ENCODE measurements at regions not wholly inside any gene's neighbourhood (a gene's known extent, or its start where the extent isn't known, plus 50 kb on each side); places are given as distances from the start of the nearest gene placed in this dataset.

- peaks cover 16% of the 10 kb centered on the region for H3K4me1 ChIP-seq (ENCODE audit: control insufficient read depth, extremely low read depth, insufficient read depth, low read length)
- H3K9me3 ChIP-seq (ENCODE audit: control insufficient read depth, low read depth, low read length): no peaks in the 10 kb centered on the region
- H3K27me3 ChIP-seq (ENCODE audit: control insufficient read depth, extremely low read depth, insufficient read depth, low read length): peaks cover 63% of the 10 kb centered on the region
- peaks cover 3% of the 10 kb centered on the region for H3K9me1 ChIP-seq (ENCODE audit: control insufficient read depth, extremely low read depth, insufficient read depth, low read length)
- H3K36me3 ChIP-seq (ENCODE audit: control insufficient read depth in 2 of 2, extremely low read depth in 1 of 2, insufficient read depth in 2 of 2, low read length in 2 of 2): no peaks in the 10 kb centered on the region
- no peak for TF ChIP-seq CTCF (optimal IDR thresholded peaks at IDR 0.05 in 1 of 3, IDR thresholded peaks at IDR 0.05 in 1 of 3, conservative IDR thresholded peaks at IDR 0.05 in 1 of 3; ENCODE audit: extremely low read depth in 1 of 3, insufficient read depth in 2 of 3, low read length in 3 of 3)
- TF ChIP-seq EZH2 (IDR thresholded peaks at IDR 0.05; ENCODE audit: low read length): no peak
- no peak overlapping the region for H3K4me3 ChIP-seq (ENCODE audit: control insufficient read depth in 2 of 3, extremely low read depth in 1 of 3, insufficient read depth in 2 of 3, low read depth in 1 of 3, low read length in 3 of 3)
- no peak overlapping the region for H3K27ac ChIP-seq (ENCODE audit: control insufficient read depth, insufficient read depth, low read length)
- FAIRE-seq (peak; percentile 94), DNase-seq (ENCODE audit: low read depth, low spot score) (peak; percentile 40)
- peak overlapping the region; percentile 76 for H3K4me2 ChIP-seq (ENCODE audit: control insufficient read depth, extremely low read depth, insufficient read depth, low read depth, low read length)
- dilution Hi-C loops (cut with MboI; ENCODE audit: extremely low pct_ligation_motif_present, low sequenced_read_pairs): no loop called here
- H3K9ac ChIP-seq (ENCODE audit: control insufficient read depth, extremely low read depth, insufficient read depth, low read length): no peak overlapping the region
- no peak overlapping the region for H2AFZ ChIP-seq (ENCODE audit: control insufficient read depth, low read length)
- H3K79me2 ChIP-seq (ENCODE audit: control insufficient read depth, insufficient read depth, low read length): no peaks in the 10 kb centered on the region
- H4K20me1 ChIP-seq (ENCODE audit: control insufficient read depth, extremely low read depth, insufficient read depth, low read length): peaks cover 6% of the 10 kb centered on the region
These were observed 123.6 kb downstream of the C5orf15 start for GRCh38 chr5:133844836-133845235.

GRCh38 chr5:133843911-133844310 is 124.5 kb downstream of the C5orf15 start:
- H3K4me1 ChIP-seq (ENCODE audit: control insufficient read depth, extremely low read depth, insufficient read depth, low read length): peaks cover 16% of the 10 kb centered on the region
- H3K9me3 ChIP-seq (ENCODE audit: control insufficient read depth, low read depth, low read length): no peaks in the 10 kb centered on the region
- H3K4me2 ChIP-seq (ENCODE audit: control insufficient read depth, extremely low read depth, insufficient read depth, low read depth, low read length): no peak overlapping the region
- H3K9ac ChIP-seq (ENCODE audit: control insufficient read depth, extremely low read depth, insufficient read depth, low read length): no peak overlapping the region
- DNase-seq (ENCODE audit: low read depth, low spot score) (no peak), FAIRE-seq (no peak)
- peaks cover 6% of the 10 kb centered on the region for H4K20me1 ChIP-seq (ENCODE audit: control insufficient read depth, extremely low read depth, insufficient read depth, low read length)
- H3K27me3 ChIP-seq (ENCODE audit: control insufficient read depth, extremely low read depth, insufficient read depth, low read length): peaks cover 67% of the 10 kb centered on the region
- dilution Hi-C loops (cut with MboI; ENCODE audit: extremely low pct_ligation_motif_present, low sequenced_read_pairs): no loop called here
- peaks cover 3% of the 10 kb centered on the region for H3K9me1 ChIP-seq (ENCODE audit: control insufficient read depth, extremely low read depth, insufficient read depth, low read length)
- H3K36me3 ChIP-seq (ENCODE audit: control insufficient read depth in 2 of 2, extremely low read depth in 1 of 2, insufficient read depth in 2 of 2, low read length in 2 of 2): no peaks in the 10 kb centered on the region
- H3K4me3 ChIP-seq (ENCODE audit: control insufficient read depth in 2 of 3, extremely low read depth in 1 of 3, insufficient read depth in 2 of 3, low read depth in 1 of 3, low read length in 3 of 3): no peak overlapping the region
- H3K79me2 ChIP-seq (ENCODE audit: control insufficient read depth, insufficient read depth, low read length): no peaks in the 10 kb centered on the region
- TF ChIP-seq CTCF (optimal IDR thresholded peaks at IDR 0.05 in 1 of 3, IDR thresholded peaks at IDR 0.05 in 1 of 3, conservative IDR thresholded peaks at IDR 0.05 in 1 of 3; ENCODE audit: extremely low read depth in 1 of 3, insufficient read depth in 2 of 3, low read length in 3 of 3) (no peak), EZH2 (IDR thresholded peaks at IDR 0.05; ENCODE audit: low read length) (no peak)
- H2AFZ ChIP-seq (ENCODE audit: control insufficient read depth, low read length): no peak overlapping the region
- no peak overlapping the region for H3K27ac ChIP-seq (ENCODE audit: control insufficient read depth, insufficient read depth, low read length)
